IgD-negative memory B cell (primary cell): ENCODE measurements at regions not wholly inside any gene's neighbourhood (a gene's known extent, or its start where the extent isn't known, plus 50 kb on each side); places are given as distances from the start of the nearest gene placed in this dataset.

Source experiments
- H3K27ac Mint-ChIP-seq, 3 donors: one replicate each; pipeline ENCODE4 v1.8.0; 2020 to 2022; ENCODE audit warnings: mild to moderate bottlenecking in 3 of 3, mixed read lengths in 3 of 3, moderate library complexity in 1 of 3
- H3K27me3 Mint-ChIP-seq: one replicate; pipeline ENCODE4 v1.8.0; 2021; ENCODE audit warnings: mixed read lengths
- H3K36me3 Mint-ChIP-seq: one replicate; pipeline ENCODE4 v1.8.0; 2020; ENCODE audit warnings: mild to moderate bottlenecking, mixed read lengths
- H3K4me1 Mint-ChIP-seq, 3 donors: one replicate each; pipeline ENCODE4 v1.8.0; 2020 to 2022; ENCODE audit warnings: mixed read lengths in 3 of 3, mild to moderate bottlenecking in 1 of 3
- H3K4me3 Mint-ChIP-seq, 4 donors: one replicate each; pipeline ENCODE4 v1.8.0; 2020 to 2022; ENCODE audit warnings: mild to moderate bottlenecking in 4 of 4, mixed read lengths in 4 of 4, moderate library complexity in 3 of 4
- H3K9me3 Mint-ChIP-seq, 3 donors: one replicate each; pipeline ENCODE4 v1.8.0; 2020 to 2021; ENCODE audit warnings: mixed read lengths in 3 of 3, mild to moderate bottlenecking in 1 of 3

GRCh38 chr6:6716998-6717763, 128.7 kb downstream of the LY86 start:
- H3K9me3 Mint-ChIP-seq, result no peaks in the 10 kb centered on the region
- peaks cover 12 to 17% (median 14%) of the 10 kb centered on the region in 3 donors for H3K4me1 Mint-ChIP-seq
- H3K4me3 Mint-ChIP-seq, result no peak overlapping the region
- no peak overlapping the region for H3K27ac Mint-ChIP-seq
- H3K36me3 Mint-ChIP-seq, result no peaks in the 10 kb centered on the region
- H3K27me3 Mint-ChIP-seq, result peaks cover 11% of the 10 kb centered on the region

GRCh38 chr6:6717953-6718352, 129.4 kb downstream of the LY86 start:
- Mint-ChIP-seq H3K27me3 (peaks cover 11% of the 10 kb centered on the region), H3K27ac (no peak overlapping the region), H3K9me3 (no peaks in the 10 kb centered on the region), H3K4me1 (peaks cover 4 to 10% (median 7%) of the 10 kb centered on the region in 3 donors), H3K4me3 (no peak overlapping the region), H3K36me3 (no peaks in the 10 kb centered on the region)

- no peak overlapping the region for H3K4me3 Mint-ChIP-seq
- H3K27me3 Mint-ChIP-seq, result peaks cover 15% of the 10 kb centered on the region
- H3K27ac Mint-ChIP-seq, result no peak overlapping the region
- peaks cover 2 to 5% (median 4%) of the 10 kb centered on the region in 3 donors for H3K4me1 Mint-ChIP-seq
- H3K36me3 Mint-ChIP-seq, result no peaks in the 10 kb centered on the region
- H3K9me3 Mint-ChIP-seq, result no peaks in the 10 kb centered on the region
These were observed 133.1 kb downstream of the LY86 start for GRCh38 chr6:6721606-6722005.

GRCh38 chr6:6722195-6722594, 133.7 kb downstream of the LY86 start:
- H3K4me1 Mint-ChIP-seq, result peaks cover 2 to 5% (median 4%) of the 10 kb centered on the region in 3 donors
- no peak overlapping the region for H3K27ac Mint-ChIP-seq
- no peaks in the 10 kb centered on the region for H3K9me3 Mint-ChIP-seq
- peak overlapping the region in 1 of 4 donors; percentile 20 for H3K4me3 Mint-ChIP-seq
- no peaks in the 10 kb centered on the region for H3K36me3 Mint-ChIP-seq
- H3K27me3 Mint-ChIP-seq, result peaks cover 18% of the 10 kb centered on the region

- Mint-ChIP-seq H3K9me3 (no peaks in the 10 kb centered on the region), H3K27ac (peak overlapping the region in 1 of 3 donors; percentile 27), H3K27me3 (peaks cover 18% of the 10 kb centered on the region), H3K4me1 (peaks cover 2 to 5% (median 4%) of the 10 kb centered on the region in 3 donors), H3K36me3 (no peaks in the 10 kb centered on the region), H3K4me3 (no peak overlapping the region)
These were observed 134.8 kb downstream of the LY86 start for GRCh38 chr6:6723361-6723760.

GRCh38 chr6:6723921-6724538, 135.5 kb downstream of the LY86 start:
- Mint-ChIP-seq H3K4me3 (peak overlapping the region in 1 of 4 donors; percentile 81), H3K36me3 (no peaks in the 10 kb centered on the region), H3K27me3 (peaks cover 18% of the 10 kb centered on the region), H3K9me3 (no peaks in the 10 kb centered on the region), H3K27ac (no peak overlapping the region), H3K4me1 (peaks cover 2 to 5% (median 4%) of the 10 kb centered on the region in 3 donors)

GRCh38 chr6:6724539-6725467, 136.3 kb downstream of the LY86 start:
- Mint-ChIP-seq H3K27ac (no peak overlapping the region), H3K36me3 (no peaks in the 10 kb centered on the region), H3K4me1 (peaks cover 2 to 5% (median 4%) of the 10 kb centered on the region in 3 donors), H3K27me3 (peaks cover 18% of the 10 kb centered on the region), H3K9me3 (no peaks in the 10 kb centered on the region), H3K4me3 (peak overlapping the region in 3 of 4 donors; percentile 5 to 81 (median 53))

GRCh38 chr6:6725468-6726209, 137.1 kb downstream of the LY86 start:
- peaks cover 0 to 3% (median 0%) of the 10 kb centered on the region in 3 donors for H3K9me3 Mint-ChIP-seq
- H3K4me3 Mint-ChIP-seq, result peak overlapping the region in 1 of 4 donors; percentile 42
- peaks cover 2 to 5% (median 4%) of the 10 kb centered on the region in 3 donors for H3K4me1 Mint-ChIP-seq
- no peak overlapping the region for H3K27ac Mint-ChIP-seq
- no peaks in the 10 kb centered on the region for H3K36me3 Mint-ChIP-seq
- peaks cover 18% of the 10 kb centered on the region for H3K27me3 Mint-ChIP-seq

- Mint-ChIP-seq H3K36me3 (no peaks in the 10 kb centered on the region), H3K4me1 (peaks cover 0 to 5% (median 4%) of the 10 kb centered on the region in 3 donors), H3K27me3 (peaks cover 18% of the 10 kb centered on the region), H3K4me3 (no peak overlapping the region), H3K9me3 (peaks cover 0 to 4% (median 0%) of the 10 kb centered on the region in 3 donors), H3K27ac (no peak overlapping the region)
These were observed 139.8 kb downstream of the LY86 start for GRCh38 chr6:6728169-6728941.

- H3K4me3 Mint-ChIP-seq, result no peak overlapping the region
- H3K36me3 Mint-ChIP-seq, result no peaks in the 10 kb centered on the region
- H3K9me3 Mint-ChIP-seq, result peaks cover 0 to 4% (median 0%) of the 10 kb centered on the region in 3 donors
- no peak overlapping the region for H3K27ac Mint-ChIP-seq
- H3K27me3 Mint-ChIP-seq, result peaks cover 25% of the 10 kb centered on the region
- no peaks in the 10 kb centered on the region for H3K4me1 Mint-ChIP-seq
These were observed 141.5 kb downstream of the LY86 start for GRCh38 chr6:6729971-6730370.

GRCh38 chr6:6730831-6731230, 142.3 kb downstream of the LY86 start:
- H3K4me1 Mint-ChIP-seq, result no peaks in the 10 kb centered on the region
- peaks cover 27% of the 10 kb centered on the region for H3K27me3 Mint-ChIP-seq
- H3K9me3 Mint-ChIP-seq, result peaks cover 0 to 4% (median 0%) of the 10 kb centered on the region in 3 donors
- H3K27ac Mint-ChIP-seq, result no peak overlapping the region
- H3K36me3 Mint-ChIP-seq, result no peaks in the 10 kb centered on the region
- no peak overlapping the region for H3K4me3 Mint-ChIP-seq

GRCh38 chr6:6734479-6735465, 146.3 kb downstream of the LY86 start:
- Mint-ChIP-seq H3K9me3 (peaks cover 0 to 7% (median 0%) of the 10 kb centered on the region in 3 donors), H3K4me1 (peaks cover 0 to 5% (median 0%) of the 10 kb centered on the region in 3 donors), H3K27me3 (peaks cover 44% of the 10 kb centered on the region), H3K4me3 (no peak overlapping the region), H3K27ac (no peak overlapping the region), H3K36me3 (no peaks in the 10 kb centered on the region)
